NCI-H2107 treated with DMSO at 0.1 percent for 48 hours (cell line): ENCODE measurements at regions not wholly inside any gene's neighbourhood (a gene's known extent, or its start where the extent isn't known, plus 50 kb on each side); places are given as distances from the start of the nearest gene placed in this dataset.
"Not testable (repeated sequence)": the region's sequence is repeated elsewhere in the genome, so short reads cannot be mapped to it uniquely, and the experiment has no call there.

Experiments
- DNase-seq: peaks from one replicate; lab custom pipeline; 2025; ENCODE audit not compliant: unreplicated experiment; lab: John Stamatoyannopoulos, UW

- DNase-seq: no peak
Observed at GRCh38 chr18:34942276-34942675, 98.9 kb upstream of the MAPRE2 start.

GRCh38 chr18:34942975-34943374 is 98.2 kb upstream of the MAPRE2 start:
- DNase-seq: no peak

- no peak for DNase-seq
Observed at GRCh38 chr18:34943587-34943986, 97.6 kb upstream of the MAPRE2 start.

- DNase-seq: no peak
Observed at GRCh38 chr18:34947711-34948125, 93.5 kb upstream of the MAPRE2 start.

- DNase-seq: no peak
Observed at GRCh38 chr18:34951625-34952379, 89.4 kb upstream of the MAPRE2 start.

- no peak for DNase-seq
Observed at GRCh38 chr18:34953212-34953611, 88.0 kb upstream of the MAPRE2 start.

GRCh38 chr18:34955494-34955893 is 85.7 kb upstream of the MAPRE2 start:
- not testable (repeated sequence) for DNase-seq

- no peak for DNase-seq
Observed at GRCh38 chr18:34956663-34957062, 84.5 kb upstream of the MAPRE2 start.

GRCh38 chr18:34957119-34957863 is 83.9 kb upstream of the MAPRE2 start:
- DNase-seq: no peak

- no peak for DNase-seq
Observed at GRCh38 chr18:34957864-34958259, 83.4 kb upstream of the MAPRE2 start.

GRCh38 chr18:34959211-34959829 is 81.9 kb upstream of the MAPRE2 start:
- no peak for DNase-seq

GRCh38 chr18:34959989-34960388 is 81.2 kb upstream of the MAPRE2 start:
- no peak for DNase-seq

GRCh38 chr18:34965108-34965507 is 76.1 kb upstream of the MAPRE2 start:
- DNase-seq: no peak

GRCh38 chr18:34965566-34965965 is 75.6 kb upstream of the MAPRE2 start:
- DNase-seq: no peak

GRCh38 chr18:34970106-34970505 is 71.1 kb upstream of the MAPRE2 start:
- DNase-seq: no peak

- DNase-seq: no peak
Observed at GRCh38 chr18:34971313-34971712, 69.9 kb upstream of the MAPRE2 start.

GRCh38 chr18:34972765-34973414 is 68.3 kb upstream of the MAPRE2 start:
- DNase-seq: no peak

- no peak for DNase-seq
Observed at GRCh38 chr18:34976123-34976522, 65.1 kb upstream of the MAPRE2 start.

- DNase-seq: no peak
Observed at GRCh38 chr18:34976534-34976898, 64.7 kb upstream of the MAPRE2 start.

GRCh38 chr18:34976899-34977837 is 64.0 kb upstream of the MAPRE2 start:
- peak; percentile 38 for DNase-seq
